Activated T-cell treated with anti-CD3 and anti-CD28 coated beads, Interleukin-2, amount 50 U/mL, for 48 hours (primary cell): ENCODE measurements at regions not wholly inside any gene's neighbourhood (a gene's known extent, or its start where the extent isn't known, plus 50 kb on each side); places are given as distances from the start of the nearest gene placed in this dataset.

Source experiments
- DNase-seq, 2 experiments: peaks; one replicate each; pipeline ENCODE4 v3.0.0-alpha.2; 2020

DNA sequence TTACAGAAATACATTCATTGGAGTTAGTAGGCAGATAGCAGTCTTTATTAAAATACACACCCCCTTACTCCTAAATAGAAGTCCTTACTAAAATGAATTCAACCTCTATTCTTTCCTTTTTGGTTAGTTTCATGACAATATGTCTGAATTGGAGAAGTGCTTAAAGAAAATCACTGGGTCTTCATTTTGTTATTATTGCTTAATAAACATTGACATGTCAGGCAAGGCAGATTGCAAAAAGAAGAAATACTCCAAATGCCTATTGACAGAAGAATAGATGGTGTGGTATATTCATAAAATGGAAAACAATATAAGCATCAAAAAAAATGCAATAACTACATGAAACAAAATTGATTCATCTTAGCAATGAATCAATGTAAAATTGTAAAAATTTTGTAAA lies 135.5 kb downstream of the TMEM26 start:
- DNase-seq, result no peak

- DNase-seq, result no peak
Observed at GRCh38 chr10:61316676-61317265, 136.4 kb downstream of the TMEM26 start.

DNA sequence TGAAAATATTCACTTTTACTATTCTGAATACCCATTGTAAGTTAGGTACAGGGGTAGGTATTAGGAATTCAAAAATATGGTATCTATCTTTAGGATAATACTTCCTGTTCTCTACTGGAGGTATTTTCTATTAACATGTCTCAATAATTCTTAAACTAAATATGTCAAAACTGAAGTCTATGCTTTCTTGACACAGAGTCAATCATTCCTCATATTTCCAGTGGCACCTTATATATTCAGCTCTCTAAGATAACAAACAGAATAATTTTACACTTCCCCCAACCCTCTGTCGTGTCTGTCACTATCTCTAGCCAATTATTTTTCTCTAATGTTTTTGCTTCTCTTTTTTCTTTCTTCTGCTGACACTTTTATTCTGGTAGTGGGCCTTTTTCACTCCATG lies 138.9 kb downstream of the TMEM26 start:
- no peak for DNase-seq

DNA sequence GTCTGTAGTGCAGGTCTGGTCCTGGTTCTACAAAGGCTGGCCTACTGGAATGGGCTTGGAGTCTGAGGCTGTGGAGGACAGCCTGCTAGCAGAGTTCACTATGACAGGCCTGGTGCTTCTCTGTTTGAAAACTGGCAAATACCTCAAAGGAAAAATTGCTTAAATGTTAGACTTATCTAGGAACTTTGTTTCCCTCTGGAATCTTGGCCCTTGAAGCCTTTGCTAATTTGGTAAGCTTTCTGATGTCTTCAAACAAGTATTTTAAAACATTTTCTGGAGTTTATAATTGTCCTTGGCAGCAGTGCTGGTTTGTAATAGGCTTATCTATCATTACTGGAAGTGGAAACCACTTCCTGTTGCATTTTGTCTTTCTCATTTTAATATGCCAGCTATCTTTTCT lies 139.7 kb downstream of the TMEM26 start:
- DNase-seq, result no peak

DNA sequence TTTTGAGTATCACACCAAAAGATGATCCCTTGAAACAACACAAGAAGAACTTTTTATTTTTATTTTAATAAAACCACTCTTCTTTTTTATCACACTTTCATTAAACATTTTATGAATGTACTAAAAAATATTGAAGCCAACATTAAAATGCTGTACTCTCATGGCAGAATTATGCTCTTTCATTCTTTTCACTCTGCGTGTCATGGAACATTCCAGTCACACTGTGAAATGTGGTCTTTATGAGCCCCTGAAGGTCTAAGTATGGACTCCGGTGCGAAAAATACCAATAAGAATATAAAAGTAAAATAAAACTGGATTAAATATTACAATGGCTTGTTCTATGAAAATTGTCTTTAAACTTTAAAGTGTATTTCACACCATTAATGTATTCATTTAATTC lies 148.4 kb downstream of the TMEM26 start:
- DNase-seq, result no peak

GRCh38 chr10:61302124-61302523 lies 151.1 kb downstream of the TMEM26 start:
- no peak for DNase-seq

- DNase-seq, result no peak
Observed at GRCh38 chr10:61301575-61301974, 151.6 kb downstream of the TMEM26 start.

GRCh38 chr10:61299841-61300240 lies 153.3 kb downstream of the TMEM26 start:
- DNase-seq, result no peak

DNA sequence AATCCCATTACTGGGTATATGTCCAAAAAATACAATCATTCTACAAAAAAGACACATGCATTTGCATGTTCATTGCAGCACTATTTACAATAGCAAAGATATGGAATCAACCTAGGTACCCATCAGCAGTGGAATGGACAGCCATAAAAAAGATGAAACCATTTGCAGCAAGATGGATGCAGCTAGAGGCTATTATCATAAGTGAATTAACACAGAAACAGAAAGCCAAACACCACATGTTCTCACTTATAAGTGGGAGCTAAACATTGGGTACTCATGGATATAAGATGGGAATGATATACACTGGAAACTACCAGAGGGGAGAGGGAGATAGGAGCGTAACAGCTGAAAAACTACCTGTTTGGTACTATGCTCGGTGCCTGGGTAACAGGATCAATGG lies 154.0 kb downstream of the TMEM26 start:
- no peak for DNase-seq

GRCh38 chr10:61298194-61298593 lies 155.0 kb downstream of the TMEM26 start:
- no peak for DNase-seq

DNA sequence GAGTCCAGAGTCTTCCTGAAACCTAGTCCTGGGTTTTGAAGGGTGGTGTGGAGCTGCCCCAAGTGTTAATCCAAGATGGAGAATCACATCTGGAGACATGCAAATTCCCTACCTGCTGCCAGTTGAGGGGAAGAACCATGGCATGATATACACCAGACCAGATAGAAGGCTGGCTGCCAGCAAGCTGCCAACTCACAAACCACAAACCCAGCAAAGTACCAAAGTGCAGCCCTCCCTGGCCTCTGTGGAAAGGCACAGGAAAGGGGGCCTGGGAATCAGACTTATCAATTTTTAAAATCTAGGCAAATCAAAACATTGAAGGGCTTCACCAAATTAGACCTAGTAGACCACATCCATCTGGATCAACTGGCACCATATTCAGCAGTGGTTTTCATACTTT lies 157.0 kb downstream of the TMEM26 start:
- no peak for DNase-seq

- no peak for DNase-seq
Observed at GRCh38 chr10:61294131-61294530, 159.1 kb downstream of the TMEM26 start.

GRCh38 chr10:61289813-61290212 lies 163.4 kb downstream of the TMEM26 start:
- no peak for DNase-seq

- no peak for DNase-seq
Observed at GRCh38 chr10:61286686-61287085, 166.5 kb downstream of the TMEM26 start.

DNA sequence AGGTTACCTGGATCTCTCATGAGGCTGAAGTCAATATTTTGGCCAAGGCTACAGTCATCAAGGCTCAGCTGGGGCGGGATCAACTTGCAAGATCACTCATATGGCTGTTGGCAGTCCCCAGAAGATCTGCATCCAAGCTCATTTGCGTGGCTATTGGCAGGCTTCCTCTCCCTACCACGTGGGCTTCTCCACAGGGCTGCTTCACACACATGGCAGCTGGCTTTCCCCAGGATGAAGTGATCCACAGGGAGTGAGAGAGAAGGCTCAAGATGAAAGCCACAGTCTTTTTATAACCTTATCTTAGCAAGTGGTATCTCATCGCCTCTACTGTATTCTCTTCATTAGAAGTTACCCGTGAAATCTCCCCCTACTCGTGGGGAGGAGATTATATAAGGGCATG lies 167.4 kb downstream of the TMEM26 start:
- no peak for DNase-seq

DNA sequence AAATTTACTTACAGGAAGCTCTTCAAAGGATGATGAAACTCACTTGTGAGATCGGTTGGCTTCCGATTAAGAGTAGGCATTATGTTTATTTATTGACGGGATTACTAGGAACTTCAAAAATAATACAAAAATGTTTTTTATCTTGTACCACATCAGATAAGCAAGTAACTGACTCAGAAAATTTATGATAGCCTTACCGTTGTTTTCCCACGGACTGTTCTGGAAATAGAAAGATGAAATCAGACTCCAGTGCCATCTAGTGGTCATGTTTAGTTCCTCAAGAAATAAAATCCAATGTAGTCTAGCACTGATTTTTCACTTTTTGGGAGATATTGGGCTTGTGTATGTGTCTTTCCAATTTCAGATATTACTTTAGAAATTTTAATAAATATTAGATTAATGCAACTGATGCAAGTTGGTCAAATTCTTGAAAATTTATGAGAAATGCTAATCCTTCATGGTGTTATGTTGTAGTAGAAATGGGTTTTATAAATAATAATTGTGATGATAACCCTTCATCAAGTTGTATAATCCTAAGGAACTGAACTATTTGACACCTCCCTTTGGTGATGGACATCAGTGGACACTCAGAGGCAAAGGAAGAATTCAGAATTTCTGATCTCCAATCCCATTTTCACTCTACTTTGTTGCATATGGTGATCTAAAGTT lies 168.8 kb downstream of the TMEM26 start:
- DNase-seq, result no peak

DNA sequence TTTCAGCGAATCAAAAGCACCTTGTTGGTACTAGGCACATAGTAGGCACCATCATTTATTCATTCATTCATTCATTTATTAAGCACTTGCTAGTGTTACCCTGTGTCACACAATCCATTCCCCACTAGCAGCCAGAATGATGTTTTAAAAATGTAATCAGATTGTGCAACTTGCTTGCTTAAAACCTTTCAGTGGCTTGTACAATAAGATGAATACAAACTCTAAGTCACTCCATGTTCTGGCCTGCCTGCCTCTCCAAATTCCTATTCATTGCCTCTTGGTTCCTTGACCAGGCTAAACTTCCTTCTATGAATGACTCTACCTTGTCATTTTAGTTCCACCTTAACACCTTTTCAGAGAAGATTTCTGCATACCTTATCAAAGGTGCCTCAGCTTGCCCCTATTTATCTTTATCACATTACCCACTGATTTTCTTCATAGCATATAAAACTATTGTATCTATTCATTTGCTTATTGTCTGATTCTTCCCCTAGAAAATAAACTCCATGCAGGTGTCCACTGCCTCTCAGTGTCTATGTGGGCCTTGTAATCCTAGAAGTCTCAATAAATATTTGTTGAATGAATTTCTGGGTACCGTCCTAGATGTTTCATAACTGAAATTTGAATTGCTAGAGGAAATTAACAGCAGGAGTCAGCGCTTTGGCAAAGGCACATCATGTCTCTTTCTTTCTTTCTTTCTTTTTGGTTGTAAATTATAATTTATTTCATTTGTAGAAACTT lies 169.5 kb downstream of the TMEM26 start:
- no peak for DNase-seq

- DNase-seq, result peak; percentile 16 to 19
Observed at GRCh38 chr10:61283066-61283465, 170.1 kb downstream of the TMEM26 start.

- DNase-seq, result no peak
Observed at GRCh38 chr10:61280303-61280702, 172.9 kb downstream of the TMEM26 start.

GRCh38 chr10:61279400-61279799 lies 173.8 kb downstream of the TMEM26 start:
- no peak for DNase-seq

DNA sequence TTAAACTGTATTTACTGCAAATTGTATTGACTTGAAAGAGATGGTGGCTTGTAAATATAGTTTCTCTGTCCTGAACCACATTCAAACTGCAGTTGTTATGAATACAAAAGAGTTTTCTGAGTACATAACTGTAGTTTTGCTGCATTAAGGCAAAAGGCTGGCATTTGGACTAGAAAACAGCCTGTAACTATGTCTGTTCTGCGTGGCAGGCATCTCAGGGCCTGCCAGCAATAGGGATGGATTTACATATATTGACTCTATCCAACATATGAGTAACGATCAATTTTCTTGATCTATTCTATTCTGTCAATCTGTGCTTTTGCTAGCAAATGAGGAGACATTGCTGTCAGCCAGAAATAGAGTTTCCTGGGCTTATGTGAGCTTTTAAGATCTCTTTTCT lies 174.6 kb downstream of the TMEM26 start:
- DNase-seq, result no peak

- DNase-seq, result no peak
Observed at GRCh38 chr10:61272781-61273180, 180.4 kb downstream of the TMEM26 start.

DNA sequence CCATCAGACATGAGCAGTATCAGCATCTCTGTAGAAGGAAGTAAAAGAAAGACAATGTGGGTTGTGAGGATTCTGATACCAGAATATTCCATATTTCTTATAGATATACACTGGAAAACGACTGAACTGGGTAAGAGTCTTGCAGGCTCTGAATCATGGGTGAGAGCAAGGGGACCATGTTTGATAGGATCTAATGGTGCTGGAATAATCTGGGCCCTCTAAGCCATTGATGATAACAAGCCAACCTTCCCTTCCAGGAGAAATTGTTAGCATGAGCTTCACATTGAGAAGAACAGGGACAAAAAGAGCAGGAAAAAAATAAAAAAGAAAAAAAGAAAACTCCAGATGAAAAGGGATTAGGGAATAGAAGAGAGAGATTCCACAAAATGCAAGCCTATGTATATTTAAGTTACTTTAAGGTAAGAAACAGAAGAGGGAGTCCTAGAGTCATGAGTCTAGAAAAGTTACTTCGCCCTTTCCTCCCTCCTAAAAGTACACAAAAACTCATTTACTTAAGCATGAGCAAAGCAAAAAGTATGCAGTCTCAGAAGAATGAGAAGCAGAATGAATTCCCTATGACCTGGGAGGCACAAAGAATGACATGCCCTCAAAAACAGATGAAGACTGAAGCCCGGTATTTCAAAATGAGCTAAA lies 181.9 kb downstream of the TMEM26 start:
- DNase-seq, result no peak

- DNase-seq, result no peak
Observed at GRCh38 chr10:61263518-61263917, 189.7 kb downstream of the TMEM26 start.
